ENCODE measurements at regions not wholly inside any gene's neighbourhood (a gene's known extent, or its start where the extent isn't known, plus 50 kb on each side); places are given as distances from the start of the nearest gene placed in this dataset.

- H3K4me3 ChIP-seq (ENCODE audit: low read depth, low read length), result no peak overlapping the region
- no peak for DNase-seq (ENCODE audit: low read depth)
- no peak for TF ChIP-seq CTCF (IDR thresholded peaks at IDR 0.05; ENCODE audit: low read depth, low read length, missing control alignments)
Measured at GRCh38 chr6:21442874-21443273, 150.7 kb upstream of the SOX4 start.

GRCh38 chr6:21444711-21445260 is 148.8 kb upstream of the SOX4 start:
- DNase-seq (ENCODE audit: low read depth), result no peak
- no peak for TF ChIP-seq CTCF (IDR thresholded peaks at IDR 0.05; ENCODE audit: low read depth, low read length, missing control alignments)

GRCh38 chr6:21447987-21448386 is 145.6 kb upstream of the SOX4 start:
- H3K4me3 ChIP-seq (ENCODE audit: low read depth, low read length), result no peak overlapping the region
- DNase-seq (ENCODE audit: low read depth), result no peak
- no peak for TF ChIP-seq CTCF (IDR thresholded peaks at IDR 0.05; ENCODE audit: low read depth, low read length, missing control alignments)

More at GRCh38 chr6:21444711-21445260, 148.8 kb upstream of the SOX4 start:
- H3K4me3 ChIP-seq (ENCODE audit: low read depth, low read length), result no peak overlapping the region

- TF ChIP-seq CTCF (IDR thresholded peaks at IDR 0.05; ENCODE audit: low read depth, low read length, missing control alignments), result no peak
- no peak for DNase-seq (ENCODE audit: low read depth)
- H3K4me3 ChIP-seq (ENCODE audit: low read depth, low read length), result no peak overlapping the region
Measured at GRCh38 chr6:21448485-21449109, 145.0 kb upstream of the SOX4 start.

- no peak for DNase-seq (ENCODE audit: low read depth)
- no peak overlapping the region for H3K4me3 ChIP-seq (ENCODE audit: low read depth, low read length)
- TF ChIP-seq CTCF (IDR thresholded peaks at IDR 0.05; ENCODE audit: low read depth, low read length, missing control alignments), result no peak
Measured at GRCh38 chr6:21450149-21450548, 143.4 kb upstream of the SOX4 start.

- no peak for TF ChIP-seq CTCF (IDR thresholded peaks at IDR 0.05; ENCODE audit: low read depth, low read length, missing control alignments)
- DNase-seq (ENCODE audit: low read depth), result no peak
- no peak overlapping the region for H3K4me3 ChIP-seq (ENCODE audit: low read depth, low read length)
Measured at GRCh38 chr6:21450628-21451027, 142.9 kb upstream of the SOX4 start.

GRCh38 chr6:21451546-21452013 is 142.0 kb upstream of the SOX4 start:
- no peak for DNase-seq (ENCODE audit: low read depth)
- no peak for TF ChIP-seq CTCF (IDR thresholded peaks at IDR 0.05; ENCODE audit: low read depth, low read length, missing control alignments)

More at GRCh38 chr6:21451546-21452013, 142.0 kb upstream of the SOX4 start:
- no peak overlapping the region for H3K4me3 ChIP-seq (ENCODE audit: low read depth, low read length)
